ENCODE measurements at regions not wholly inside any gene's neighbourhood (a gene's known extent, or its start where the extent isn't known, plus 50 kb on each side); places are given as distances from the start of the nearest gene placed in this dataset.

DNA sequence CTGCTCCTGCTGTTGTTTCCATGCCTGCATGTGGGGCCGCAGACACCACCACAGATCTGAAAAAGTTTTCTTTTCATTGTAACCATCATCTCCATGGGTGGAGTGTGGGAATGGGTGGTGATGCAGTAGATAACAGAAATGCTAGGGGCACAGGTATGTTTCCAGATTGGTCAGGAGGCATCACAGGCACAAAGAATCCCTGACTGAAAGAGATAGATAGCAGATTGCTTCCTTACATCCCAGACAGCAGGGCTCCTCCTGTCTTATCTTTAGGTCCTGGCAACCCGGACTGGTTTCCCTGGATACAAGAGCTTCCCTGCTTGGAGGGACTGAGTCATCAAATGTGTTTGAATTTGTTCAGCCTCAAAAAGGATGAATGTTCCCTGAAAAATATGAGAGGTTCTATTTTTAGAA lies 1937.6 kb downstream of the PCDH9 start:
- TF ChIP-seq, protein P1, sequence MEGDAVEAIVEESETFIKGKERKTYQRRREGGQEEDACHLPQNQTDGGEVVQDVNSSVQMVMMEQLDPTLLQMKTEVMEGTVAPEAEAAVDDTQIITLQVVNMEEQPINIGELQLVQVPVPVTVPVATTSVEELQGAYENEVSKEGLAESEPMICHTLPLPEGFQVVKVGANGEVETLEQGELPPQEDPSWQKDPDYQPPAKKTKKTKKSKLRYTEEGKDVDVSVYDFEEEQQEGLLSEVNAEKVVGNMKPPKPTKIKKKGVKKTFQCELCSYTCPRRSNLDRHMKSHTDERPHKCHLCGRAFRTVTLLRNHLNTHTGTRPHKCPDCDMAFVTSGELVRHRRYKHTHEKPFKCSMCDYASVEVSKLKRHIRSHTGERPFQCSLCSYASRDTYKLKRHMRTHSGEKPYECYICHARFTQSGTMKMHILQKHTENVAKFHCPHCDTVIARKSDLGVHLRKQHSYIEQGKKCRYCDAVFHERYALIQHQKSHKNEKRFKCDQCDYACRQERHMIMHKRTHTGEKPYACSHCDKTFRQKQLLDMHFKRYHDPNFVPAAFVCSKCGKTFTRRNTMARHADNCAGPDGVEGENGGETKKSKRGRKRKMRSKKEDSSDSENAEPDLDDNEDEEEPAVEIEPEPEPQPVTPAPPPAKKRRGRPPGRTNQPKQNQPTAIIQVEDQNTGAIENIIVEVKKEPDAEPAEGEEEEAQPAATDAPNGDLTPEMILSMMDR (IDR thresholded peaks at IDR 0.05), result no peak
- no peak for TF ChIP-seq ZFX (IDR thresholded peaks at IDR 0.05; ENCODE audit: borderline replicate concordance)

Measured in 22Rv1 (cell line).